ENCODE measurements at regions not wholly inside any gene's neighbourhood (a gene's known extent, or its start where the extent isn't known, plus 50 kb on each side); places are given as distances from the start of the nearest gene placed in this dataset.

GRCh38 chr7:68900096-68900495 lies 698.2 kb upstream of the AUTS2 start:
- H2AFZ ChIP-seq, result no peak overlapping the region
- no peaks in the 10 kb centered on the region for H3K27me3 ChIP-seq (ENCODE audit: insufficient read depth)

More at GRCh38 chr7:68900096-68900495, 698.2 kb upstream of the AUTS2 start:
- H3K4me2 ChIP-seq, result no peak overlapping the region
- no peaks in the 10 kb centered on the region for H3F3A ChIP-seq (replicated peaks; ENCODE audit: low read depth)
- H3K9me3 Mint-ChIP-seq, result peaks cover 92% of the 10 kb centered on the region
- H3K4me3 Mint-ChIP-seq, result no peak overlapping the region
- no peak for ATAC-seq
- H3K4me1 Mint-ChIP-seq, result no peaks in the 10 kb centered on the region
- TF ChIP-seq ZNF331 (CRISPR knock-in tag; IDR thresholded peaks at IDR 0.05; ENCODE audit: low read depth) (no peak), ZNF462 (CRISPR knock-in tag; IDR thresholded peaks at IDR 0.05) (no peak), JUNB (IDR thresholded peaks at IDR 0.05; ENCODE audit: unreplicated experiment) (no peak), POLR2AphosphoS5 (IDR thresholded peaks at IDR 0.05; ENCODE audit: low read depth) (no peak), CTCF (conservative IDR thresholded peaks at IDR 0.05; ENCODE audit: low read depth in 2 of 2) (no peak), REST (IDR thresholded peaks at IDR 0.05; ENCODE audit: unreplicated experiment) (no peak), ZNF114 (CRISPR knock-in tag; IDR thresholded peaks at IDR 0.05) (no peak), NANOG (IDR thresholded peaks at IDR 0.05; ENCODE audit: borderline replicate concordance) (no peak), STAT1 (IDR thresholded peaks at IDR 0.05; ENCODE audit: unreplicated experiment) (no peak), EZH2phosphoT487 (IDR thresholded peaks at IDR 0.05; ENCODE audit: unreplicated experiment) (no peak), EZH2 (IDR thresholded peaks at IDR 0.05; ENCODE audit: low read depth, unreplicated experiment) (no peak), CREB1 (CRISPR knock-in tag; IDR thresholded peaks at IDR 0.05; ENCODE audit: low read depth) (no peak)
- TF ChIP-seq, protein P1, sequence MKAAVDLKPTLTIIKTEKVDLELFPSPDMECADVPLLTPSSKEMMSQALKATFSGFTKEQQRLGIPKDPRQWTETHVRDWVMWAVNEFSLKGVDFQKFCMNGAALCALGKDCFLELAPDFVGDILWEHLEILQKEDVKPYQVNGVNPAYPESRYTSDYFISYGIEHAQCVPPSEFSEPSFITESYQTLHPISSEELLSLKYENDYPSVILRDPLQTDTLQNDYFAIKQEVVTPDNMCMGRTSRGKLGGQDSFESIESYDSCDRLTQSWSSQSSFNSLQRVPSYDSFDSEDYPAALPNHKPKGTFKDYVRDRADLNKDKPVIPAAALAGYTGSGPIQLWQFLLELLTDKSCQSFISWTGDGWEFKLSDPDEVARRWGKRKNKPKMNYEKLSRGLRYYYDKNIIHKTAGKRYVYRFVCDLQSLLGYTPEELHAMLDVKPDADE (IDR thresholded peaks at IDR 0.05), result no peak
- peaks cover 42% of the 10 kb centered on the region for H3K36me3 Mint-ChIP-seq (ENCODE audit: low read depth)
- no peak overlapping the region for H3K4me3 ChIP-seq
- H4K20me1 ChIP-seq (replicated peaks; ENCODE audit: insufficient read depth), result no peaks in the 10 kb centered on the region
- no peaks in the 10 kb centered on the region for H3K36me3 ChIP-seq (ENCODE audit: insufficient read depth)
- no peaks in the 10 kb centered on the region for H3K79me2 ChIP-seq (replicated peaks; ENCODE audit: insufficient read depth)
- no peaks in the 10 kb centered on the region for H3K9me2 ChIP-seq (ENCODE audit: insufficient read depth)
- H3K4me1 ChIP-seq (ENCODE audit: insufficient read depth), result no peaks in the 10 kb centered on the region
- H3K27ac Mint-ChIP-seq, result no peak overlapping the region
- no peak overlapping the region for H3K27ac ChIP-seq (ENCODE audit: low read depth)
- DNase-seq (ENCODE audit: low spot score), result no peak
- peaks cover 2% of the 10 kb centered on the region for H3K27me3 Mint-ChIP-seq (ENCODE audit: insufficient read depth, low read depth, poor library complexity)
